ENCODE measurements at regions not wholly inside any gene's neighbourhood (a gene's known extent, or its start where the extent isn't known, plus 50 kb on each side); places are given as distances from the start of the nearest gene placed in this dataset.

DNA sequence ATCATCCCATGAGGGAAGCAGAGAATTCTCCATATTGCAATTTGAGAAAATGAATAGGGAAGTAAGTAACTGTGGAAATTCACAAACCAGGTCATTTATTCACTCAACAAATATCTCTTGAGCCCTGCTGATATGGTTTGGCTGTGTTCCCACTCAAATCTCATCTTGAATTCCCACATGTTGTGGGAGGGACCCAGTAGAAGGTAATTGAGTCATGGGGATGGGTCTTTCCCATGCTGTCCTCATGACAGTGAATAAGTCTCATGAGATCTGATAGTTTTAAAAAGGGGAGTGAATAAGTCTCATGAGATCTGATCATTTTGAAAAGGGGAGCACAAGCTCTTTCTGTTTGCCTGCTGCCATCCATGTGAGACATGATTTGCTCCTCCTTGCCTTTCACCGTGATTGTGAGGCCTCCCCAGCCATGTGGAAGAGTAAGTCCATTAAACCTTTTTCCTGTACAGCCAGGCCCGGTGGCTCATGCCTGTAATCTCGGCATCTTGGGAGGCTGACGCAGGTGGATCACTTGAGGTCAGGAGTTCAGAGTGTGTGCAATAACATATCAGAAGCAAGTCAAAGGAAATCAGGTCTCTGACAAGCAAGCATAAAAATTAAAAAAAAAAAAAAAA, 193.2 kb downstream of the NDUFA10 start:
- TF ChIP-seq, protein P1, sequence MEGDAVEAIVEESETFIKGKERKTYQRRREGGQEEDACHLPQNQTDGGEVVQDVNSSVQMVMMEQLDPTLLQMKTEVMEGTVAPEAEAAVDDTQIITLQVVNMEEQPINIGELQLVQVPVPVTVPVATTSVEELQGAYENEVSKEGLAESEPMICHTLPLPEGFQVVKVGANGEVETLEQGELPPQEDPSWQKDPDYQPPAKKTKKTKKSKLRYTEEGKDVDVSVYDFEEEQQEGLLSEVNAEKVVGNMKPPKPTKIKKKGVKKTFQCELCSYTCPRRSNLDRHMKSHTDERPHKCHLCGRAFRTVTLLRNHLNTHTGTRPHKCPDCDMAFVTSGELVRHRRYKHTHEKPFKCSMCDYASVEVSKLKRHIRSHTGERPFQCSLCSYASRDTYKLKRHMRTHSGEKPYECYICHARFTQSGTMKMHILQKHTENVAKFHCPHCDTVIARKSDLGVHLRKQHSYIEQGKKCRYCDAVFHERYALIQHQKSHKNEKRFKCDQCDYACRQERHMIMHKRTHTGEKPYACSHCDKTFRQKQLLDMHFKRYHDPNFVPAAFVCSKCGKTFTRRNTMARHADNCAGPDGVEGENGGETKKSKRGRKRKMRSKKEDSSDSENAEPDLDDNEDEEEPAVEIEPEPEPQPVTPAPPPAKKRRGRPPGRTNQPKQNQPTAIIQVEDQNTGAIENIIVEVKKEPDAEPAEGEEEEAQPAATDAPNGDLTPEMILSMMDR (IDR thresholded peaks at IDR 0.05): no peak
- no peak for TF ChIP-seq POLR2A (IDR thresholded peaks at IDR 0.05)
- TF ChIP-seq POLR2AphosphoS5 (IDR thresholded peaks at IDR 0.05): no peak
